ENCODE measurements at regions not wholly inside any gene's neighbourhood (a gene's known extent, or its start where the extent isn't known, plus 50 kb on each side); places are given as distances from the start of the nearest gene placed in this dataset.

- TF ChIP-seq E2F4 (CRISPR knock-in tag; IDR thresholded peaks at IDR 0.05; ENCODE audit: borderline replicate concordance, low read depth) (no peak), ZNF138 (CRISPR knock-in tag; conservative IDR thresholded peaks at IDR 0.05) (no peak), ATF3 (CRISPR knock-in tag; conservative IDR thresholded peaks at IDR 0.05) (no peak), RELA (CRISPR knock-in tag; IDR thresholded peaks at IDR 0.05; ENCODE audit: borderline replicate concordance) (no peak), ATF1 (CRISPR knock-in tag; IDR thresholded peaks at IDR 0.05) (no peak), PRDM15 (CRISPR knock-in tag; IDR thresholded peaks at IDR 0.05) (no peak), MAX (CRISPR knock-in tag; IDR thresholded peaks at IDR 0.05) (no peak), CTCF (IDR thresholded peaks at IDR 0.05) (no peak), SP1 (CRISPR knock-in tag; conservative IDR thresholded peaks at IDR 0.05) (no peak), PREB (CRISPR knock-in tag; IDR thresholded peaks at IDR 0.05; ENCODE audit: borderline replicate concordance) (no peak), ATF6 (CRISPR knock-in tag; IDR thresholded peaks at IDR 0.05) (no peak), STAT6 (CRISPR knock-in tag; conservative IDR thresholded peaks at IDR 0.05; ENCODE audit: low read depth) (no peak)
Observed at GRCh38 chr2:236813766-236814165, 244.1 kb downstream of the ACKR3 start (continued).

- ATAC-seq: no peak
- Mint-ChIP-seq H3K4me3 (no peak overlapping the region), H3K36me3 (peaks cover 19% of the 10 kb centered on the region), H3K9me3 (peaks cover 21% of the 10 kb centered on the region), H3K27ac (no peak overlapping the region), H3K4me1 (peaks cover 15% of the 10 kb centered on the region), H3K27me3 (ENCODE audit: low read depth) (no peaks in the 10 kb centered on the region)
- no peak for DNase-seq (ENCODE audit: low spot score)
- CTCF ChIA-PET: no interaction called here
- POLR2A ChIA-PET: no interaction called here
- no peak for TF ChIP-seq ZBTB43 (CRISPR knock-in tag; IDR thresholded peaks at IDR 0.05)
- no peak for TF ChIP-seq ZBTB21 (CRISPR knock-in tag; IDR thresholded peaks at IDR 0.05; ENCODE audit: borderline replicate concordance)
- no peak for TF ChIP-seq ZNF281 (CRISPR knock-in tag; IDR thresholded peaks at IDR 0.05)
- no peak for TF ChIP-seq ZNF121 (CRISPR knock-in tag; IDR thresholded peaks at IDR 0.05)
- no peak for TF ChIP-seq GABPB1 (CRISPR knock-in tag; IDR thresholded peaks at IDR 0.05)
Observed at GRCh38 chr2:236814593-236814992, 245.0 kb downstream of the ACKR3 start.
